GM18505 (cell line): ENCODE measurements at regions not wholly inside any gene's neighbourhood (a gene's known extent, or its start where the extent isn't known, plus 50 kb on each side); places are given as distances from the start of the nearest gene placed in this dataset.

Experiments used
- ATAC-seq: cut with Tn5 transposase; IDR thresholded peaks from one replicate; pipeline ENCODE4 v1.9.1; 2021; ENCODE audit not compliant: unreplicated experiment
- POLR2A ChIP-seq: IDR thresholded peaks from 4 replicates; pipeline ENCODE4 v1.6.1; 2011; ENCODE audit warnings: borderline replicate concordance; ENCODE audit not compliant: insufficient read depth, insufficient read length; ENCODE audit errors: extremely low read depth

DNA sequence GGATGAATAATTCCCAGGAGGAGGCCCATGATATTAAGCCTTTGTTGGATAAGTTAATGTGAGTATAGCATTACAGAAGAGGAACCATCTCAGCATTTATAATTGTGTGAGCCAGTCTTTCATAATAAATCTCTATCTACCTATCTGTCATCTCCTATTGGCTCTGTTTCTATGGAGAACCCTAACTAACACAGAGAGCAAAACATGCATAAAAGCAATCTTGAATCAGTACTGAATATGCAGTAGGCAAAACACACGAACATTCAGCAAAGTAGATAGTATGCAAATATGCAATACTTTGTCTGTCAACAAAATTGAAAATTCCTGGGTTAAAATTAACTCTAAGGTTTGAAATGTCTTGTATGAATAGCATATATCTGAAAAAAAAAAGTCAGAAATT lies 966.3 kb downstream of the DIAPH3 start:
- no peak for ATAC-seq
- TF ChIP-seq POLR2A: no peak

DNA sequence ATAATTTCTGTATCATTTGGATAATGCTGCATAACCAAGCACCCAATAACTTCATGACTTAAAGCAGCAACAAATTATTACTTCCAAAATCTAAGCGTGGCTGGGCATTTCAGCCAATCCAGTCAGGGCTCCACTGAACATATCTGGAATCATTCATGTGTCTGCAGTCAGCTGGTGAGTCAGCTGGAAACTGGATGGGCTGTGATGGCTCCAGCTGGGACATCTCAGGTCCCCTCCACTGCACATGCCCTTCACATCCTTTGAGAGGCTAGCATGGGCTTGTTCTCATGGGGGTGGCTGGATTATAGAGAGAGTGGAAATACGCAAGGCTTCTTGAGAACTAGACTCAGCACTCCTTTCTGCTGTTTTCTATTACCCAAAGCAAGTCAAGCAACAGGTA lies 961.9 kb downstream of the DIAPH3 start:
- no peak for TF ChIP-seq POLR2A
- no peak for ATAC-seq

GRCh38 chr13:59203855-59204254 lies 959.9 kb downstream of the DIAPH3 start:
- no peak for TF ChIP-seq POLR2A
- no peak for ATAC-seq

GRCh38 chr13:59205501-59205900 lies 958.2 kb downstream of the DIAPH3 start:
- no peak for TF ChIP-seq POLR2A
- no peak for ATAC-seq

GRCh38 chr13:59208405-59209195 lies 955.1 kb downstream of the DIAPH3 start:
- no peak for TF ChIP-seq POLR2A
- ATAC-seq: no peak

DNA sequence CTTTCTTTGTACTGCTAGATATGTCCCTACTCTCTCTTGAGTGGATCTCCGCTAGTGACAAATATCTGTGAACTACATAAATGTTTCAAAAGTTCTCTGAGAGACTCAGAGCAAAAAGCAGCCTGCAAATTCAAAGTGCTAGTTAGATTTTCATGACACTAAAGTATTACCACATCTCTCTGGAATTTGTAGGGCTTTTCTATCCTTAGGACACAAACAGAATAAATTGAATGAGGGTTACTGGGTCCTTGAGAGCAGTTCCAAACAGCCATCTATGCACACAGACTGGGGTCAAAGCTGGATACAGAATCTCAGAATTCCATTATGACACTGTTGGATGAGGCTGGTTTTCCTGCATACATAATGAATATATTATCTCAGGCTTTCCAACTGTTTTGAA lies 953.2 kb downstream of the DIAPH3 start:
- no peak for ATAC-seq
- TF ChIP-seq POLR2A: no peak

- ATAC-seq: no peak
- TF ChIP-seq POLR2A: no peak
Measured at GRCh38 chr13:59211606-59212005, 952.1 kb downstream of the DIAPH3 start.

GRCh38 chr13:59229401-59229800 lies 934.3 kb downstream of the DIAPH3 start:
- no peak for TF ChIP-seq POLR2A
- ATAC-seq: no peak

GRCh38 chr13:59229861-59230260 lies 933.9 kb downstream of the DIAPH3 start:
- TF ChIP-seq POLR2A: no peak
- no peak for ATAC-seq

DNA sequence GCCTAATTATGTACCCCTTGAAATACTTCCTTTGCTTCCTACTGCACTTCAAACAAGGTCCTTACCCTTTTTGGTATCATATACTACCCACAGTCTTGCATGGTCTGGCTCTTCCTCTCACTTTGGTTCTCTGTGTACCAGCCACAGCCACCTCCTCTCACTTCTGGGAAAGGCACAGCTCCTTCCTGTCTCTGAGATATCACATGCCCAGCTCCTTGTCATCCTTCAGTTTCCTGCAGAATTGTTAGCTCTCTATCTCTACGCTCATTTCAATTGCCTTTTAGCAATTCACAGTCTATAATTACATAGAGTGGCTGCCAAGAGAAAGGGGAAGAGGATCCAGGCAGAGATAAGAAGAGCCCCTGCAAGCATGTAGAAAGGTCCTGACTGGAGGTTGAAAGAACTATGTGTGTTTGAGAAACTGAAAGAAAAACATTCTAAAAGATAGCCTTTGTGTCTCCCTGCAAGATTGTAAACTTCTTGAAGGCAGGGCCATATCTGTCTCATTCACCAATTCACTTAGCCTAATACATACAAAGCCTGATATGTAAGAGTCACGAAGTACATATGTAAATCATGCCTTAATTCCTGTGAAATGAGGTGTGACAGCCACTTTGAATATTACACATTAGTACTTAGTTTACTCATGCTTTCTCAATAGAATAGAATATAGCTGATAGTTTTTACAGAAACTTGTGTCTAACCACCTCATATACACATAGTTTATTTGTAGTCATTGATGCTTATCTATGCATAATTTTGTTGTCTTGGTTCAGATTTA lies 933.1 kb downstream of the DIAPH3 start:
- no peak for TF ChIP-seq POLR2A
- no peak for ATAC-seq

GRCh38 chr13:59236309-59236919 lies 927.3 kb downstream of the DIAPH3 start:
- TF ChIP-seq POLR2A: no peak
- no peak for ATAC-seq

GRCh38 chr13:59236944-59237343 lies 926.8 kb downstream of the DIAPH3 start:
- no peak for ATAC-seq
- no peak for TF ChIP-seq POLR2A

GRCh38 chr13:59247171-59247570 lies 916.6 kb downstream of the DIAPH3 start:
- TF ChIP-seq POLR2A: no peak
- ATAC-seq: no peak
